ENCODE measurements at regions not wholly inside any gene's neighbourhood (a gene's known extent, or its start where the extent isn't known, plus 50 kb on each side); places are given as distances from the start of the nearest gene placed in this dataset.
"Not testable (repeated sequence)": the region's sequence is repeated elsewhere in the genome, so short reads cannot be mapped to it uniquely, and the experiment has no call there.

DNA sequence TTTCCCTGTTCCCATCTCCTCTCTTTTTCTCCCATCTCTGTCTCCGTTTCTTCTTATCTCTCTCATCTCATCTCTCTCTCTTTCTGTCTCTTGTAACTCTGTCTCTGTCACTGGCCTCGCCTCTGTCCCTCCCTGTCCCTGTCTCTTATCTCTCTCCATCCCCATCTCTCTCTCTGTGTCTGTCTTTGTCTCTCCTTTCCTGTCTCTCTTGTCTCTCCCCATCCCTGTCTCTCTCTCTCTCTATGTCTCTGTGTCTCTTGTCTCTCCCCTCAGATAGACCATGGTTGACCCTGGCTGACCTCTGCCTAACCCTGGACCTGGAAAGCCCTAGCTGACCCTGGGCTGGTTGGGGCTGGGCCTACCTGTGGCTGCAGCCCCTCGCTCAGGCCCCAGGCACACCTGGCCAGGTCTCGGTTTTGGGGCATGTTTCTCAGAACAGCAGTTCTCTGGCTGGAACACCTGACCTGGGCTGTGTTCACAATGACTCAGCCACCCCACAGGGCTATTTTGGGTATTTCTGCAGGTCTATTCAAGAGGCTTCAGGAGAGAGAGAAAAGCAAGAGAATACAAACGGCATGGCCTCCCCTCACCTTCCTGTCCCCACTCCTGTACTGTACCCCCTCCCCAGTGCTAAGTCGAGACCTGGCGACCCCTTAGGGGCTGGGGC lies 174.4 kb downstream of the TMEM121 start:
- no peak overlapping the region for H3K4me3 ChIP-seq
- DNase-seq: peak; percentile 33
- H3K9me3 ChIP-seq: no peaks in the 10 kb centered on the region
- no peaks in the 10 kb centered on the region for H3K4me1 ChIP-seq
- WGBS, 2 donors (ENCODE audit: low coverage in 1 of 2): 68 to 82% methylated on average over 2 to 7 of the region's 7 CpGs
- intact Hi-C loops (cut with DNase I; ENCODE audit: low total_unique reads): no loop called here
- H3K27ac ChIP-seq: peak overlapping the region in 2 of 4 donors; percentile 13 to 53
- no peaks in the 10 kb centered on the region for H3K27me3 ChIP-seq
- TF ChIP-seq, protein P1, sequence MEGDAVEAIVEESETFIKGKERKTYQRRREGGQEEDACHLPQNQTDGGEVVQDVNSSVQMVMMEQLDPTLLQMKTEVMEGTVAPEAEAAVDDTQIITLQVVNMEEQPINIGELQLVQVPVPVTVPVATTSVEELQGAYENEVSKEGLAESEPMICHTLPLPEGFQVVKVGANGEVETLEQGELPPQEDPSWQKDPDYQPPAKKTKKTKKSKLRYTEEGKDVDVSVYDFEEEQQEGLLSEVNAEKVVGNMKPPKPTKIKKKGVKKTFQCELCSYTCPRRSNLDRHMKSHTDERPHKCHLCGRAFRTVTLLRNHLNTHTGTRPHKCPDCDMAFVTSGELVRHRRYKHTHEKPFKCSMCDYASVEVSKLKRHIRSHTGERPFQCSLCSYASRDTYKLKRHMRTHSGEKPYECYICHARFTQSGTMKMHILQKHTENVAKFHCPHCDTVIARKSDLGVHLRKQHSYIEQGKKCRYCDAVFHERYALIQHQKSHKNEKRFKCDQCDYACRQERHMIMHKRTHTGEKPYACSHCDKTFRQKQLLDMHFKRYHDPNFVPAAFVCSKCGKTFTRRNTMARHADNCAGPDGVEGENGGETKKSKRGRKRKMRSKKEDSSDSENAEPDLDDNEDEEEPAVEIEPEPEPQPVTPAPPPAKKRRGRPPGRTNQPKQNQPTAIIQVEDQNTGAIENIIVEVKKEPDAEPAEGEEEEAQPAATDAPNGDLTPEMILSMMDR (IDR thresholded peaks at IDR 0.05): no peak
- no peak for TF ChIP-seq POLR2A (IDR thresholded peaks at IDR 0.05)
- no peak for TF ChIP-seq EP300 (IDR thresholded peaks at IDR 0.05; ENCODE audit: low read depth)
- no peak for TF ChIP-seq POLR2AphosphoS5 (IDR thresholded peaks at IDR 0.05)
- in situ Hi-C loops (cut with MboI; ENCODE audit: low pct_ligation_motif_present in 1 of 4, low pct_unique_long_range_greater_than_20kb in 1 of 4, low sequenced_read_pairs in 3 of 4): loop anchor here in 1 of 4 donors (10.0 kb wide), 1 partner anchor 116 kb away; no protein-coding TSS in a partner anchor
- no peaks in the 10 kb centered on the region for H3K36me3 ChIP-seq

DNA sequence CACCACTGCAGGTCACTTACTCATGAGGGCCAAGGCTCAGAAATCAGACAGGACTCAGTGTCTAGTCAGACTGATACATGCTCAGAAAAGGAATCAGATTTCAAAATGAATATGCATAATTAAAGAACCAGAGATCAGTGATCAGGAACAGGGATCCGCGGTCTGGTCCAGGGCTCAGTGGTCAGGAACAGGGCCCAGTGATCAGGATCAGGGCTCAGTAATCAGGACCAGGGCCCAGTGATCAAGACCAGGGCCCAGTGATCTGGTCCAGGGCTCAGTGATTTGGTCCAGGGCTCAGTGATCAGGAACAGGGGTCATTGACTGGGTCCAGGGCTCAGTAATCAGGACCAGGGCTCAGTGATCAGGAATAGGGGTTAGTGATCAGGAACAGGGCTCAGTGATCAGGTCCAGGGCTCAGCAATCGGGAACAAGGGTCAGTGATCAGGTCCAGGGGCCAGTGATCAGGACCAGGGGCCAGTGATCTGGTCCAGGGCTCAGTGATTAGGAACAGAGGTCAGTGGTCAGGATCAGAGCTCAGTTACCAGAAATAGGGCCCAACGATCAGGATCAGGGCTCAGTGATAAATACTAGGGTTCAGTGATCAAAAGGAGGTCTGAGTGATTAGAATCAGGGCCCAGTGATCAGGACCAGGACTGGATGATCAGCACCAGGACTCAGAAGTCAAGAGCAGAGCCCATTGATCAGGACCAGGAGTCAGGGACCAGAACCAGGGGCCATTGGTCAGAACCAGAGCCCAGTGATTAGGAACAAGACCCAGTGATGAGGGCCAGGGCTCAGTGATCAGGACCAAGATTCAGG lies 175.3 kb downstream of the TMEM121 start:
- Histone ChIP-seq H3K4me1 (no peaks in the 10 kb centered on the region), H3K27me3 (no peaks in the 10 kb centered on the region), H3K27ac (no peak overlapping the region), H3K36me3 (no peaks in the 10 kb centered on the region), H3K4me3 (no peak overlapping the region), H3K9me3 (no peaks in the 10 kb centered on the region)
- no peak for DNase-seq
- 42 to 48% methylated on average over 2 to 4 of the region's 4 CpGs for WGBS, 2 donors (ENCODE audit: low coverage in 1 of 2)
- no peak for TF ChIP-seq EP300 (IDR thresholded peaks at IDR 0.05; ENCODE audit: low read depth)
- no peak for TF ChIP-seq POLR2A (IDR thresholded peaks at IDR 0.05)
- TF ChIP-seq POLR2AphosphoS5 (IDR thresholded peaks at IDR 0.05): no peak
- TF ChIP-seq, protein P1 (IDR thresholded peaks at IDR 0.05): no peak
- intact Hi-C loops (cut with DNase I; ENCODE audit: low total_unique reads) (no loop called here), in situ Hi-C loops (cut with MboI; ENCODE audit: low pct_ligation_motif_present in 1 of 4, low pct_unique_long_range_greater_than_20kb in 1 of 4, low sequenced_read_pairs in 3 of 4) (loop anchor here in 1 of 4 donors (10.0 kb wide), 1 partner anchor 117 kb away; no protein-coding TSS in a partner anchor)

DNA sequence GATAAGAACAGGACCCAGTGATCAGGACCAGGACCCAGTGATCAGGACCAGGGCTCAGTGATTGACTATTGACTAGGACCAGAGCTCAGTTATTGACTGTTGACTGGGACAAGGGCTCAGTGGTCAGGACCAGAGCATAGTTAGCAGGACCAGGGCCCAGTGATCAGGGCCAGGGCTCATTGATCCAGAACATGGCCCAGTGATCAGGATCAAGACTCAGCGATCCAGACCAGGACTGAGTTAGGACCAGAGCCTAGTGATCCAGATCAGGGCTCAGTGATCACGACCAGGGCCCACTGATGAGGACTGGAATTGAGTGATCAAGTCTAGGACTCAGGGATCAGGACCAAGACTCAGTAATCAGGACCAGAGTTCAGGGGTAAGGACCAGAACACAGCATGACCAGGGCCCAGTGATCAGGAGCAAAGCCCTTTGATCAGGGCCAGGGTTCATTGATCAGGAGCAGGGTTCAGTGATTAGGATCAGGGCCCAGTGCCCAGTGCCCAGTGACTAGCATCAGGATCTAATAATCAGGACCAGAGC lies 176.0 kb downstream of the TMEM121 start:
- no peaks in the 10 kb centered on the region for H3K27me3 ChIP-seq
- 71% methylated on average over 2 of the region's 2 CpGs; no CpG with 5 or more reads in 1 of the 2 donors for WGBS, 2 donors (ENCODE audit: low coverage in 1 of 2)
- H3K36me3 ChIP-seq: no peaks in the 10 kb centered on the region
- TF ChIP-seq, protein P1 (IDR thresholded peaks at IDR 0.05): no peak
- TF ChIP-seq POLR2A (IDR thresholded peaks at IDR 0.05): no peak
- no peak for TF ChIP-seq POLR2AphosphoS5 (IDR thresholded peaks at IDR 0.05)
- TF ChIP-seq EP300 (IDR thresholded peaks at IDR 0.05; ENCODE audit: low read depth): no peak
- no peak for DNase-seq
- H3K9me3 ChIP-seq: no peaks in the 10 kb centered on the region
- in situ Hi-C loops (cut with MboI; ENCODE audit: low pct_ligation_motif_present in 1 of 4, low pct_unique_long_range_greater_than_20kb in 1 of 4, low sequenced_read_pairs in 3 of 4): loop anchor here in 1 of 4 donors (10.0 kb wide), 1 partner anchor 118 kb away; no protein-coding TSS in a partner anchor
- intact Hi-C loops (cut with DNase I; ENCODE audit: low total_unique reads): no loop called here
- H3K27ac ChIP-seq: no peak overlapping the region
- no peaks in the 10 kb centered on the region for H3K4me1 ChIP-seq
- H3K4me3 ChIP-seq: no peak overlapping the region

DNA sequence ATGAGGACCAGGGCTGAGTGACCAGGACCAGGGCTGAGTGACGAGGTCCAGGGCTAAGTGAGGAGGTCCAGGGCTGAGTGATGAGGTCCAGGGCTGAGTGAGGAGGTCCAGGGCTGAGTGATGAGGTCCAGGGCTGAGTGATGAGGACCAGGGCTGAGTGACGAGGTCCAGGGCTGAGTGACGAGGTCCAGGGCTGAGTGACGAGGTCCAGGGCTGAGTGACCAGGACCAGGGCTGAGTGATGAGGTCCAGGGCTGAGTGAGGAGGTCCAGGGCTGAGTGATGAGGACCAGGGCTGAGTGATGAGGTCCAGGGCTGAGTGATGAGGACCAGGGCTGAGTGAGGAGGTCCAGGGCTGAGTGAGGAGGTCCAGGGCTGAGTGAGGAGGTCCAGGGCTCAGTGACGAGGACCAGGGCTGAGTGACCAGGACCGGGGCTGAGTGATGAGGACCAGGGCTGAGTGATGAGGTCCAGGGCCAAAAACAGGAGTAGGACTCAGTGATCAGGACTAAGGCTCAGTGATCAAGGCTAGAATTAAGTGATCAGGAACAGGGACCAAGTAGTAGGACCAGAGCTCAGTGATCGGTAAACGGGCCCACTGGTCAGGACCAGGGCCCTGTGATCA lies 176.8 kb downstream of the TMEM121 start:
- H3K4me1 ChIP-seq; H3K36me3 ChIP-seq; H3K9me3 ChIP-seq; H3K27me3 ChIP-seq; intact Hi-C loops (cut with DNase I; ENCODE audit: low total_unique reads); H3K27ac ChIP-seq; H3K4me3 ChIP-seq; DNase-seq: not testable (repeated sequence)
- in situ Hi-C loops (cut with MboI; ENCODE audit: low pct_ligation_motif_present in 1 of 4, low pct_unique_long_range_greater_than_20kb in 1 of 4, low sequenced_read_pairs in 3 of 4): loop anchor here in 1 of 4 donors (10.0 kb wide), 1 partner anchor 118 kb away; no protein-coding TSS in a partner anchor
- WGBS, 2 donors (ENCODE audit: low coverage in 1 of 2): 54 to 58% methylated on average over 5 to 8 of the region's 8 CpGs

DNA sequence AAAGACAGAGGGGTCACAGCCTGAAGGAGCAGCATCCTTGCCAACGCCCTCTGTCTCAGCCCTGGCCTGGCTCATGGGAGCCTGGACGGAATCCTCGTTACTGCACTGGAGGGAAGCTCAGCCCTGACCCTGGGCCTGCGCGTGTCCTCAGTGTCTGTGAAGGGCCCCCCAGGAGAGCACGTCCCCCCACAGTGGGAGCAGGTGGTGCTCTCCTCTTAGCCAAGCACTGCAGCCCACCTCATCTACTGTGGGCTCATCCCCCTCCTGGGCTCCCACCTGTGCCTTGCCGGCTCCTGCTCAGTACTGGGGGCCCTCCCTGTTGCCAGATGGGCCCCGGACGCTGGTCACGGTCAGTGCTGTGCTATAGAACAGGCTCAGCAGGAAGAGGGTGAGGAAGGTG lies 177.7 kb downstream of the TMEM121 start:
- H3K4me3 ChIP-seq; H3K9me3 ChIP-seq; intact Hi-C loops (cut with DNase I; ENCODE audit: low total_unique reads); H3K4me1 ChIP-seq; H3K27ac ChIP-seq; H3K27me3 ChIP-seq; H3K36me3 ChIP-seq; DNase-seq: not testable (repeated sequence)
- in situ Hi-C loops (cut with MboI; ENCODE audit: low pct_ligation_motif_present in 1 of 4, low pct_unique_long_range_greater_than_20kb in 1 of 4, low sequenced_read_pairs in 3 of 4): loop anchor here in 1 of 4 donors (10.0 kb wide), 1 partner anchor 119 kb away; no protein-coding TSS in a partner anchor
- 100% methylated on average over 3 of the region's 10 CpGs; no CpG with 5 or more reads in 1 of the 2 donors for WGBS, 2 donors (ENCODE audit: low coverage in 1 of 2)

DNA sequence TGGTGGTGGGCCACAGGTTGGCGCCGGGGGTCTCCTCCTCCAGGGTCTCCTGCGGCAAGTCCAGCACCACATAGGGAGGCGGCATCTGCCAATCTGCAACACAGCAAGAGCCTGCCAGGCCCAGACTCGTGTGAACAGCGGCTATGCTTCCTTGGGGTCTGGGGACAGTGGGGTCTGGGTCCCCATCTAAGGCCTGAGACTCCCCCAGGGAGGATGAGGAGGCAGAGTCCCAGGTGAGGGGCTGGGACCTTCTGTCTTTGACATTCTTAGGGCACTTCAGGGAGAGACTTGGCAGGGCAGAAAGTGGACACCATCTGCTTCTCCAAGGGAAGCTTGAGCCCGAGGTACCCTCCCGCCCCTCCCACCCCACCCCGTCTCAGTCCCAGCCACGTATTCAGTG lies 178.1 kb downstream of the TMEM121 start:
- H3K4me3 ChIP-seq; DNase-seq; H3K36me3 ChIP-seq; intact Hi-C loops (cut with DNase I; ENCODE audit: low total_unique reads); H3K27me3 ChIP-seq; H3K4me1 ChIP-seq; H3K27ac ChIP-seq; H3K9me3 ChIP-seq: not testable (repeated sequence)
- in situ Hi-C loops (cut with MboI; ENCODE audit: low pct_ligation_motif_present in 1 of 4, low pct_unique_long_range_greater_than_20kb in 1 of 4, low sequenced_read_pairs in 3 of 4): loop anchor here in 1 of 4 donors (10.0 kb wide), 1 partner anchor 120 kb away; no protein-coding TSS in a partner anchor
- 92% methylated on average over 4 of the region's 10 CpGs; no CpG with 5 or more reads in 1 of the 2 donors for WGBS, 2 donors (ENCODE audit: low coverage in 1 of 2)

DNA sequence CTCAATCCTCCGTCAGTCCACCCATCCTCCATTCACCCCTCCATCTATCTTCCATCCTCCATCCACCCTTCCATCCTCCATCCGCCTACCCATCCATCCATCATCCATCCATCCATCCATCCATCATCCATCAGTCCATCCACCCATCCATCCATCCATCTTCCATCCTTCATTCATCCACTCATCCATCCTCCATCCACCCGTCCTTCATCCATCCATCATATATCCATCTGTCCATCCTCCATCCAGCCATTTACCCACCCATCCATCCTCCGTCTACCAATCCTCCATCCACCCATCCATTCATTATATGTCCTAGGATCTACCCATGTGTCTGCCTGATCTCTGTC lies 179.1 kb downstream of the TMEM121 start:
- in situ Hi-C loops (cut with MboI; ENCODE audit: low pct_ligation_motif_present in 1 of 4, low pct_unique_long_range_greater_than_20kb in 1 of 4, low sequenced_read_pairs in 3 of 4): loop anchor here in 1 of 4 donors (10.0 kb wide), 1 partner anchor 121 kb away; no protein-coding TSS in a partner anchor
- DNase-seq; H3K27ac ChIP-seq; H3K4me1 ChIP-seq; H3K36me3 ChIP-seq; H3K27me3 ChIP-seq; H3K9me3 ChIP-seq; H3K4me3 ChIP-seq; intact Hi-C loops (cut with DNase I; ENCODE audit: low total_unique reads): not testable (repeated sequence)
- WGBS, 2 donors (ENCODE audit: low coverage in 1 of 2): 91 to 95% methylated on average over 4 of the region's 4 CpGs
